Right lobe of liver (tissue), 6 donors: ENCODE measurements at regions not wholly inside any gene's neighbourhood (a gene's known extent, or its start where the extent isn't known, plus 50 kb on each side); places are given as distances from the start of the nearest gene placed in this dataset.

Source experiments
- ATAC-seq, 4 donors: fragments of 200-7000 bp; cut with Tn5 transposase; one replicate each; pipeline ENCODE4 v1.9.1; 2020; ENCODE audit warnings: mild to moderate bottlenecking in 4 of 4, moderate library complexity in 4 of 4
- DNase-seq, 3 donors: peaks; one replicate each; pipeline ENCODE4 v3.0.0-alpha.2; 2020
- H3K27ac ChIP-seq, 3 donors: fragments of 200-600 bp; one replicate each; pipeline ENCODE4 v1.8.0; 2022
- H3K27me3 ChIP-seq, 2 donors: fragments of 200-600 bp; one replicate each; pipeline ENCODE4 v1.8.0; 2022
- H3K36me3 ChIP-seq, 4 donors: fragments of 200-600 bp; sonication (generic) in 1 of 4; one replicate each; pipeline versions ENCODE4 v1.5.1 to v1.8.0; 2017 to 2022; ENCODE audit warnings: control low read depth in 1 of 4
- H3K4me1 ChIP-seq, 4 donors: fragments of 200-600 bp; sonication (generic) in 1 of 4; one replicate each; pipeline versions ENCODE4 v1.5.1 to v1.8.0; 2017 to 2022; ENCODE audit warnings: control low read depth in 1 of 4
- H3K4me3 ChIP-seq, 3 donors: fragments of 200-600 bp; one replicate each; pipeline ENCODE4 v1.8.0; 2022
- H3K9me3 ChIP-seq, 4 donors: fragments of 200-600 bp; sonication (generic) in 1 of 4; one replicate each; pipeline versions ENCODE4 v1.5.1 to v1.8.0; 2017 to 2022; ENCODE audit warnings: control low read depth in 1 of 4
- CTCF ChIP-seq, 4 donors: fragments of 200-600 bp in 3 of 4; fragments of 450-650 bp in 1 of 4; IDR thresholded peaks; one replicate each; pipeline versions ENCODE4 v1.5.1 to v1.8.0; 2016 to 2022; ENCODE audit warnings: antibody characterized with exemption in 4 of 4, mild to moderate bottlenecking in 2 of 4
- POLR2A ChIP-seq: fragments of 450-650 bp; IDR thresholded peaks from one replicate; pipeline ENCODE4 v1.6.1; 2017; ENCODE audit warnings: antibody characterized with exemption, mild to moderate bottlenecking
- WGBS: methylation state at CpG from one replicate; pipeline ENCODE4 v1.1.6; 2018; ENCODE audit warnings: low coverage, low lambda C conversion rate; ENCODE audit not compliant: insufficient coverage; ENCODE audit errors: missing lambda C conversion rate; 5-methylcytosine and 5-hydroxymethylcytosine counted together
- intact Hi-C, 2 donors: fragments of 100-400 bp; cut with DNase I; formaldehyde crosslinking; loops; one replicate each; pipeline versions ENCODE4 v1.11.2 to v1.14.1; 2022
- donor health status: DM: no; HTN: yes; CAD: no.
- donor health status: DM: no; HTN: no; CAD: no.
- donor health status: DM: no; HTN: no; CAD: no.
- donor health status: DM: no; HTN: yes; CAD: no.
- donor health status: DM: no; HTN: yes; CAD: no.

GRCh38 chr3:22118542-22118941 lies 367.5 kb upstream of the ZNF385D start:
- H3K9me3 ChIP-seq, result no peaks in the 10 kb centered on the region
- H3K36me3 ChIP-seq, result no peaks in the 10 kb centered on the region
- DNase-seq, result no peak
- no peak overlapping the region for H3K4me3 ChIP-seq
- H3K27me3 ChIP-seq, result no peaks in the 10 kb centered on the region
- no peak for TF ChIP-seq POLR2A
- no peak for TF ChIP-seq CTCF (IDR thresholded peaks at IDR 0.05)
- no peak overlapping the region for H3K27ac ChIP-seq
- intact Hi-C loops, result no loop called here
- H3K4me1 ChIP-seq, result peaks cover 0 to 11% (median 0%) of the 10 kb centered on the region in 4 donors
- ATAC-seq, result no peak
- 31% methylated on average over 3 of the region's 3 CpGs for WGBS

DNA sequence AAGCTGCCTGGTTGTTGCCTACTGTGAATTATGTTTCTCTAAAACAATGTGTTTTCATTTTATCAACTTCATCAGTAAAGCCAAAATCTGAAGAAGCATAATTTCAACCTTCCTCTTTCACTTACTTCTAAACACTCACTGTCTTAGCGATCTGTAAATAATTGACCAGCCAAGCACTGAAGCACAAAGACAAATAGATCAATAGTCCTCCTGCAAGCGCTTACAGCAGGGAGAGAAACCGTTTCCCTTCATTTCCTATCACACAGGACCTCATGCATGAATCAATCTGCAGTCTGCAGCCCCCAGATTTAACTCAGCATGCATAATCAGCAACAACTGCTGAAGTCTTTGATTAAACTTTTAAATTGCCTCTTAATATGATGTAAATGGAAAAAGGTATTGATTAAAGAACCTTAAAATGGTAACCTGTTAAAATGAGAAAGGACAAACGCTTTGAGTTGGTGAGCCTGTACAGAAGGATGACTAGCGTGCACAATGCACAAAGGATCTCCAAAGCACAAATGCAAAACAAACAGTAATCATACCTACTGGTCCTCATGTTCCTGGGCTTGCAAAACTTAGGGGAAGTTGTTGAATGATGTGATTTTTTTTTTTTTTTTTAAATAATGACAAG lies 370.2 kb upstream of the ZNF385D start:
- H3K27ac ChIP-seq, result peak overlapping the region in 2 of 3 donors; percentile 46 to 48
- TF ChIP-seq CTCF (IDR thresholded peaks at IDR 0.05) (no peak), POLR2A (no peak)

DNA sequence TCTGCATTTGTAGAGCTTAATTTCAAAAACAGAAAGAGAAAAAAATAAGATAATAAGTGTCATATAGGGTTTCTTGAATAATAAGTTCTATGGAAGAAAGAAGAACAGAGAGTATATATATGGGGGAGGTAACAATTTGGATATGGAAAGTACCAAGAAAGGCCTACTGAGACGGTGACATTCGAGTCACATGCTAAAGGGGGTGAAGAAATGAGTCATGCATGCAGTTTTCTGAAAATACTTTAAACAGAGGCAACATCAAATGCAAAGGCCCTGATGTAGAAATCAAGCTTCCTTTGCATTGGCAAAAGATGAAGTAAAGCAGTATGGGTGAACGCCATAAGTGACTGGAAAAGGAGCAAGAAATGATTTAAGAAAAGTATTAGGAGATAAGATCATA lies 371.6 kb upstream of the ZNF385D start:
- Histone ChIP-seq H3K27ac (no peak overlapping the region), H3K36me3 (no peaks in the 10 kb centered on the region), H3K27me3 (no peaks in the 10 kb centered on the region), H3K4me1 (peaks cover 0 to 11% (median 0%) of the 10 kb centered on the region in 4 donors), H3K4me3 (no peak overlapping the region), H3K9me3 (no peaks in the 10 kb centered on the region)
- no peak for TF ChIP-seq POLR2A
- TF ChIP-seq CTCF (IDR thresholded peaks at IDR 0.05), result no peak
- intact Hi-C loops, result no loop called here
- ATAC-seq (no peak), DNase-seq (no peak)
- 48% methylated on average over 3 of the region's 3 CpGs for WGBS

More for the DNA sequence above, 370.2 kb upstream of the ZNF385D start:
- H3K9me3 ChIP-seq, result no peaks in the 10 kb centered on the region
- ATAC-seq (peak; percentile 96 to 99 (median 98)), DNase-seq (no peak)
- intact Hi-C loops, result no loop called here
- H3K27me3 ChIP-seq, result no peaks in the 10 kb centered on the region
- H3K4me1 ChIP-seq, result peaks cover 0 to 11% (median 0%) of the 10 kb centered on the region in 4 donors
- H3K4me3 ChIP-seq, result peak overlapping the region in 2 of 3 donors; percentile 26 to 35
- no peaks in the 10 kb centered on the region for H3K36me3 ChIP-seq
- 28% methylated on average over 5 of the region's 5 CpGs for WGBS

GRCh38 chr3:22129101-22129500 lies 378.1 kb upstream of the ZNF385D start:
- TF ChIP-seq CTCF (IDR thresholded peaks at IDR 0.05) (no peak), POLR2A (no peak)
- 83% methylated on average over 1 of the region's 2 CpGs for WGBS
- intact Hi-C loops, result no loop called here
- no peak for ATAC-seq
- DNase-seq, result no peak
- Histone ChIP-seq H3K4me3 (no peak overlapping the region), H3K36me3 (no peaks in the 10 kb centered on the region), H3K27me3 (no peaks in the 10 kb centered on the region), H3K27ac (no peak overlapping the region), H3K9me3 (no peaks in the 10 kb centered on the region), H3K4me1 (no peaks in the 10 kb centered on the region)

DNA sequence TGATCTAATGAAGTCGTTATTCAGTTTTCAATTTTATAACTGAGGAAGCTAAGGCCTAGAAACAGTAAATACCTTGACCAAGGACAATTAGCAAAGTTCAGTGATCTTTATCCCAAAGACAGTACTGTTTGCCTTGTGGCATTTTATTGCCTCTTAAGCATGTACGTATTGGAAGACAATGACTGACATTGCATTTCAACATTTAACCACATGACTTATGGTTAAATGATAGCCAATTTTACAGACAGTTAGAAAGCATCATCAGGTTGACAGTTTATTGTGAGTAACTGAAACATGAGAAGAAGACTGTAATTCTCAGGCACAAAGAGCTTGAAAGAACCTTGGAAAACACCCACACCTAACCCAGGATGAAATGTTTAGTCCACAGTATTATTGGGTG lies 390.8 kb upstream of the ZNF385D start:
- Histone ChIP-seq H3K36me3 (no peaks in the 10 kb centered on the region), H3K27ac (no peak overlapping the region), H3K9me3 (no peaks in the 10 kb centered on the region), H3K4me3 (no peak overlapping the region), H3K4me1 (no peaks in the 10 kb centered on the region), H3K27me3 (no peaks in the 10 kb centered on the region)
- intact Hi-C loops, result no loop called here
- WGBS, result 57% methylated on average over 2 of the region's 2 CpGs
- ATAC-seq (no peak), DNase-seq (no peak)
- TF ChIP-seq POLR2A (no peak), CTCF (IDR thresholded peaks at IDR 0.05) (no peak)
